Stimulated activated CD4-positive, alpha-beta T cell treated with anti-CD3 and anti-CD28 coated beads, Interleukin-2, amount 100 ng/mL, for 48 hours (primary cell): ENCODE measurements at regions not wholly inside any gene's neighbourhood (a gene's known extent, or its start where the extent isn't known, plus 50 kb on each side); places are given as distances from the start of the nearest gene placed in this dataset.

Source experiments
- DNase-seq, 2 donors: peaks; one replicate each; pipeline ENCODE4 v3.0.0-alpha.2; 2020

GRCh38 chr2:67660015-67660602 lies 263.0 kb downstream of the ETAA1 start:
- DNase-seq: no peak

DNA sequence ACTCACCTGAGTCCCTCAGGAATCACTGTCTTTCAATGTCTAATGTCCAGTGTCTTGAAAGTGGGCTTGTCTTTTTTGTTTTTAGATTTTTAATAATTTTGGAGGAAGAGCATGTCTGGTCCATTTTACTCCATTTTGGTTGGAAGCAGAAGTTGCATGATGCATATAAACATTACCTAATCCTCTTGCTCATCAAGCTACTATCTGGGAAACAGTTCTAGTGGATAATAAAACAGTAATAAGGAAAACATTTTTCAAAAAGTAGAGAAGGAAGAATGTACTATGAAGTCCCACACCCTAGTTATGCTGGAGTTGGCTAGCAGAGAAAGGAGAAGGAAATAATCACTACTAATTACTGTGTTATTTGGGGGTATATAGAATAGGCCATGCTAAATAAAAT lies 263.7 kb downstream of the ETAA1 start:
- DNase-seq: no peak

GRCh38 chr2:67662222-67662621 lies 265.1 kb downstream of the ETAA1 start:
- DNase-seq: no peak

DNA sequence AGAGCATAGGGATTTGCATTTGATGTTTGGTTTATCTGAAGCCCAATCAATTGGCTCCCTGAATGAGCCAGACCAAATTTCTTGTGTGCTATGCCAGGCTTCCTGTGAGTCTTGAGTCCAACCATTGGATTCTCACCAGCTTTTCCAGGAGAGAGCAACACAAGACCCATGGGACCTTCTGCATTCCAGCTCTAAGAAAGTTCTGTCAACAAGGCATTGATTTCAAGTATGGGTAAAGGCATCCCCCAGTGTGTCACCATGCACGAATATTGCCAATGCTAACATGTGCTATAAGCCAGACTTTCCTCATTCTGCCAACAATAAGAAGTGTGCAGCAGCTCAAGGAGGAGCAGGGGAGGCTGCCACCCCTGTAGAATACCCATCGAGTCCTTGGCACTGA lies 266.6 kb downstream of the ETAA1 start:
- no peak for DNase-seq

GRCh38 chr2:67666386-67667053 lies 269.4 kb downstream of the ETAA1 start:
- no peak for DNase-seq

DNA sequence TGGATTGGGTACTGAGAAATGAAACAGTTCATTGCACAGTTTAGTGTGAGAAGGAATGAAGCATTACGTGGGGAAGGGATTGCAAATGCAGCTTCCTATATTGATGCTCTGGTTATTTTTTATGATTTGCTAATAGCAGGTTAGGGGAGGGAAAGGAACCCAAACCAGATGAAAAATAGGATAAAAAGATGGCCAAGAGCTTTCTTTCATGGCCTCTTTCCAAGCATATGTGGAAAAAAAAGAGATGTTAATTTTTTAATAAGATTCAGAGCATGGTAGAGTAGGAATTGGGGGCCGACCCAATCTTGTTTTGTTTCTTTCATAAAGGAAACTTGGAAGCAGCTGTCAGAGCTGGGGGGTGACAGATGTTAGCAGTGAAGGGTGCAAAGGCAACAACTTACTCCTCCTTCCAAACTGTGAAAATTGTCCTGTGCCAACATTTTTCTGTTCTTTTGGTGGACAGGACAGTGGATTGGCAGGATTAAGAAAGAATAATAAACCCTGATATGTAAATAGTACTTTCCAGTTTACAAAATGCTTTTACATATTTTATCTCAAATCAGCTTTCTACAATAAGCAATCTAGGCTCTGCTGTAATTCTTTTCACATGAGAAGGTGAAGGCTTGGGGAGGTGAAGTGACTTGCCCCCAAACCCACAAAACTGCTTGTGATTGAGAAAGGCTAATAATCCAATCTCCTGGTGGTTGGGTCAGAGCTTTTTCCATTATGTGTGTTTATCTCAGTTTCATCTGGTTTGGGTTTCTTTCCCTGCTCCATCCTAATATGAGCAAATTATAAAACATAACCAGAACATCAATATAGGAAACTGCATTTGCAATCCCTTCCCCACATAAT lies 270.1 kb downstream of the ETAA1 start:
- DNase-seq: no peak

- no peak for DNase-seq
Measured at GRCh38 chr2:67668538-67668937, 271.4 kb downstream of the ETAA1 start.

DNA sequence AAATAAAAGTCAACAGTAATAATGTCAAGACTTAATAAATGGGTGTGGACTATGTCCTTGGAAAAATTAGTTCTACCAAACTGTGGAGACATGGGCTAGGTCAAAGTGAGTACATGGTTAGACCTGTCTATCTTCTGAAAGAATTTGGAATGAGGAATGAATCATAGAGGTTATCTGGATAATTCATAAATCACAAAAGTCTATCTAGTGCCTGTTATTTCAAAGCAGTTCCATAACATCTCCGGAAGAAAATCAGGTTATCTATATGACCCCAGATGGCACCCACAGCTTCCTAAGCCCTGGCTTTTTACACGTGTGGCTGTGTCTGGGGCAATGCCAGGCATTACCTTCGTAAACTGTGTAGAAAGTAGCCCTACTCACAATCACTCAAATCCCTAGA lies 272.0 kb downstream of the ETAA1 start:
- no peak for DNase-seq

DNA sequence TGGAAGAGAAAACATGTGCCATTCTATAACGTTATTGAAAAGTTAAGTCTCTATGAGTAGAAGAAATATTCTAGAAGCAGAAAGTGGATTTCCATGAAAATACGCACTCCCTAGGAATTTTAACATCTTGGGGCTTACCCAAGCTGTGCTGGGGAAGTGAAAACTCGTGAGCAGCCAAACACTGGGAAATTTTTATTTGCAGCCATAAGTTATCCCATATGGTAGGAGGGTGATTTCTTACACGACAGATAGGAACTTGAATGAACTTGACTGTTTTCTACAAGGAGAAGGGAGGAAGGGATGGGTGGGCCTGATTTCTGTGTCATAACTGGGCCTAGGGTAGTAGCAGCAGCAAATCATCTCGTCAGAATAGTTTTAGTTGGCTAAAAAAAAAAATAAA lies 272.6 kb downstream of the ETAA1 start:
- no peak for DNase-seq

- DNase-seq: no peak
Measured at GRCh38 chr2:67670747-67671183, 273.6 kb downstream of the ETAA1 start.

DNA sequence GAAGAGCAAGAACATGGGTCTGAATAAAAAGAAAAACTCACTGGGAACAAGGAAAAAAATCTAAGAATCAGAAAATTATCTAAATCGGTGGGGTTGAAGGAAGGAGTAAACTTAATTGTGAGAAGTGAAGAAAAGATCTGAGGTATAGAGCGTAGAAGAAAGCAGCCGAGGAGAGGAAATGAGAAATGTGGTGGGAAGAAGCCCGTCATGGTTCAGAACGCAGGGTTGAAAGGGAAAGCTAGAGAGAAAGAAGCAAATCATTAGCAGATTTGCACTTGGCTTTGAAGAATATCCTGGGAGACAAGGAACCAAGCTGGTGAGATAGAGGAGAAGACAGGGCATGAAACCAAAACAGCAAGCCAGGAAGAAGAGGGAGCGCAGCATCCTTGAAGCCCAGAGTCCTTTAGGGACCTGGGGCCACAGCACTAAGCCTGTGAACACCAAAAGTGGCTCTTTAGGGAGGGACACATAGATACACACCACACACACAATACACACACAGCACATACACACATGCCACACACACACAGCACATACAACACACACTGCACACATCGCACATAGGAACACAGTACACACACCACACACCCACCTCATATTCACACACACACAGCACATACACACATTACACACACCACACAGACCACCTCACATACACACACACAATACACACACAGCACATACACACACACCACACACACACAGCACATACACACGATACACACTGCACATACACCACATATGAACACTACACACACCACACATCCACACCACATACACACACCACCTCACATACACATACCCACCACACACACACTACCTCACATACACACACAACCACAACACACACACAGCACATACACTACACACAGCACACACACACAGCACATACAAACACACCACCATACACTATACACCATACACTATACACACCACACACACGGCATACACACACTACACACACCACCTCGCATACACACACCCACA lies 274.6 kb downstream of the ETAA1 start:
- no peak for DNase-seq

GRCh38 chr2:67674668-67675067 lies 277.5 kb downstream of the ETAA1 start:
- no peak for DNase-seq

DNA sequence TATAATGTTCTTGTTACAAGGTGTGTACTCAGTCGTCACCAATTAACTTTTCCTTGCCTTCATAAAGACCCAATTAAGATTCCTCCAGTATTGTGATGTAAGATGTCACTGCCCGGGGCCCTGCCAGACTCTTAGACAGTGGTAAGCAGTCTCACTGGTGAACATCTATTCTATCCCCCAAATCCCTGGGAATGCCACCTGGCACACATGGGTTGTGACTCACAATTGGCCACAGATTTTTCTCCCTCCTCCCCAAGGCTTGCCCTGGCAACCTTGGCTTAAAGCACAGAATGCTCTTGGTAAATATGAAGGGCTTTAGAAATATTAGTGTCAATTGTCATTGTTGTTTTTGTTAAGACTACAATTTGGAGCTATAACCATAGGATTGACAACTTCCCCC lies 287.9 kb downstream of the ETAA1 start:
- DNase-seq: no peak

- no peak for DNase-seq
Measured at GRCh38 chr2:67686254-67686653, 289.1 kb downstream of the ETAA1 start.

DNA sequence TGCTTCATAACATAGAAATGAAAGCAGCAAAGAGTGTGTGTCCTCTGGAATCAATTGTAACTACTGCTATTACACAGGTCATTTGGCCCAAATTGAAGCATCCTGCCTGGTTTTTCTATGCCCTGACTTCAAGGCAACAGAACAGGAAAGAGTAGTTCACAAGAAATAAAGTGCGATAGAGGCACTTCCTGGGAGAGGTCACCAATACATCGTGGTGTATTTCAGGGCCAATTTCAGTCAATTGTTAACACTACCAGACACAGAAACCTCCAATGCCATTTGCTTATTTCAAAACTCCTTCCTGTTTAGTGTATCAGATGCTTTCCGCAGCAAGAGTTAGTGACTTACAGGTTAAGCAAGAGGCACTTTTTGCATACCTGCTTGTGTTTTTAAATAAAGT lies 292.1 kb downstream of the ETAA1 start:
- no peak for DNase-seq

- no peak for DNase-seq
Measured at GRCh38 chr2:67689651-67690050, 292.5 kb downstream of the ETAA1 start.

- DNase-seq: no peak
Measured at GRCh38 chr2:67694445-67694844, 297.3 kb downstream of the ETAA1 start.

- no peak for DNase-seq
Measured at GRCh38 chr2:67701011-67701410, 303.9 kb downstream of the ETAA1 start.

DNA sequence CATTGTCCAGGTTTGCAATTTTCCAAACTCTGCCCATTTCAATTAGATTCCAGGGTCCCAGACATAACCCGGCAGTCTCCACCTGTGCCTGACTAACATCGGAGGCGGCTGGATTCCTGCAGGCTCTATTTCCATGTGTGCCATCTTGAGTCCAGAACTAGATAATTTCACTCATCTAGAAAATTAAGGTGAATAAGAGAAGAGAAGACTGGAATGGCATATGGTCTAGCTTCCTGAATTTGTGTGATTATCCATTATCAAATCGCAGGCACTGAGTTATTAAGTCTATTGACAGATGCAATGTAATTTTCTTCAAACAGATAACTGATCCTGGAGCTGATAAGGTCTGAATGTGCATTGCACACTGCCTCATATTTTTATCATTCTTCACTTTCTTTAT lies 305.2 kb downstream of the ETAA1 start:
- DNase-seq: no peak

- no peak for DNase-seq
Measured at GRCh38 chr2:67702937-67703336, 305.8 kb downstream of the ETAA1 start.

DNA sequence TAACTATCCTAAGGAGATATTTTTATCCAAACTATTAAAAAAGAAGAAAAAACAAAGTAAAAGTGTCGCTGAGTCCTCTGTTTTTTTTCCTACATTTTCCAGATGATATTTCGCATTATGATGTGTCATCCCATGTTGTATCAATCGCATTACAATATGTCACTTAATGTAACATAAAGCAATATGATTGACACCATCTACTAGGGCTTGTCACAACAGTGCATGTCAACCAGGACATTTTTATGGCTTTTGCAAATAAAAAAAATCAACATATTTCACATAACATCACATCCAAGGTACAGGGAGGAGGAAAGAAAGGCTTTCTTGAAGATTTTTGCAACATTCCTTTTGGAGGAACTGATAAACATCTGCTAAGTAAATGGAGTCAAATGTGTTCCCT lies 308.9 kb downstream of the ETAA1 start:
- DNase-seq: no peak

GRCh38 chr2:67707896-67708295 lies 310.8 kb downstream of the ETAA1 start:
- DNase-seq: no peak

DNA sequence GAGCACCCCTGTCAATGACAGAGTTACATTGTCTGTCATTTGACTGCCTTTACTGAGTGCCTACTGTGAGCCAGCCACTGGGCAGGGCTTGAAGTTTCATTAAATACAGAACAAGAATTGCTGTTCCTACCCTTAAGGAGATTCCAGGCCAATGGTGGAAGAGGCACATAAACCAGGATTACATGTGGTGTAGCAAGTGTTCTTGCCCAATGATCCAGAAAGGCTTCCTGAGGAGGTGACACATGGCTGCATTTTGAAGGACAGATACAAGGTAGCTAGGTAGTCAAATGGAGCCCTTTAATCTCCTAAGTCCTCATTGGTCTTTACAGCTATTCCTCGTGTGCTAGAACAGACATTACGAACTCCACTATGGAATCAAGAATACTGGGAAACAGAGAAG lies 312.7 kb downstream of the ETAA1 start:
- DNase-seq: no peak
